HL-60 (cell line): ENCODE measurements at regions not wholly inside any gene's neighbourhood (a gene's known extent, or its start where the extent isn't known, plus 50 kb on each side); places are given as distances from the start of the nearest gene placed in this dataset.

Source experiments
- CTCF ChIP-seq: IDR thresholded peaks from one replicate; pipeline ENCODE4 v1.5.1; 2011; ENCODE audit warnings: low read length, control low read depth, inconsistent platforms; ENCODE audit not compliant: insufficient read depth
- GABPA ChIP-seq: IDR thresholded peaks from 2 replicates; pipeline ENCODE4 v1.6.1; 2012; ENCODE audit warnings: low read depth
- POLR2AphosphoS5 ChIP-seq: IDR thresholded peaks from 2 replicates; pipeline ENCODE4 v1.6.1; 2012; ENCODE audit warnings: low read depth
- REST ChIP-seq: IDR thresholded peaks from 2 replicates; pipeline ENCODE4 v1.6.1; 2012; ENCODE audit warnings: low read depth; ENCODE audit not compliant: insufficient replicate concordance
- SPI1 ChIP-seq: IDR thresholded peaks from 2 replicates; pipeline ENCODE4 v1.6.1; 2012; ENCODE audit warnings: low read depth, mild to moderate bottlenecking, borderline replicate concordance

GRCh38 chr14:43418324-43418723, 1088.8 kb downstream of the FSCB start:
- TF ChIP-seq CTCF (no peak), GABPA (no peak), REST (no peak), POLR2AphosphoS5 (no peak), SPI1 (peak; percentile 18; the same call in 1 of the 2 replicates)
